ELF-1 (cell line): ENCODE measurements at regions not wholly inside any gene's neighbourhood (a gene's known extent, or its start where the extent isn't known, plus 50 kb on each side); places are given as distances from the start of the nearest gene placed in this dataset.
A peak's percentile ranks its signal among the peaks of the same experiment; 100 is the strongest.

ENCODE experiments used
- DNase-seq: peaks from one replicate; pipeline ENCODE4 v3.0.0-alpha.2; 2016; ENCODE audit warnings: low read depth, low spot score

- peak; percentile 40 for DNase-seq
Measured at GRCh38 chr1:239819756-239820250, 271.9 kb upstream of the FMN2 start.

GRCh38 chr1:239823852-239824251 lies 267.8 kb upstream of the FMN2 start:
- no peak for DNase-seq

GRCh38 chr1:239826211-239826610 lies 265.5 kb upstream of the FMN2 start:
- DNase-seq = no peak

GRCh38 chr1:239826736-239827135 lies 264.9 kb upstream of the FMN2 start:
- DNase-seq = no peak

- DNase-seq = no peak
Measured at GRCh38 chr1:239829535-239829934, 262.1 kb upstream of the FMN2 start.

- DNase-seq = no peak
Measured at GRCh38 chr1:239831577-239832355, 259.9 kb upstream of the FMN2 start.

GRCh38 chr1:239833723-239834122 lies 258.0 kb upstream of the FMN2 start:
- no peak for DNase-seq

GRCh38 chr1:239835946-239836440 lies 255.7 kb upstream of the FMN2 start:
- no peak for DNase-seq

- DNase-seq = no peak
Measured at GRCh38 chr1:239840336-239840735, 251.3 kb upstream of the FMN2 start.

- DNase-seq = no peak
Measured at GRCh38 chr1:239840790-239841189, 250.9 kb upstream of the FMN2 start.

- DNase-seq = no peak
Measured at GRCh38 chr1:239841631-239842030, 250.1 kb upstream of the FMN2 start.

- no peak for DNase-seq
Measured at GRCh38 chr1:239843541-239843940, 248.1 kb upstream of the FMN2 start.

- DNase-seq = no peak
Measured at GRCh38 chr1:239844833-239845232, 246.8 kb upstream of the FMN2 start.

GRCh38 chr1:239854922-239855321 lies 236.8 kb upstream of the FMN2 start:
- DNase-seq = no peak

- no peak for DNase-seq
Measured at GRCh38 chr1:239856067-239856466, 235.6 kb upstream of the FMN2 start.

- DNase-seq = no peak
Measured at GRCh38 chr1:239856924-239857323, 234.8 kb upstream of the FMN2 start.

GRCh38 chr1:239858057-239858456 lies 233.6 kb upstream of the FMN2 start:
- no peak for DNase-seq

- no peak for DNase-seq
Measured at GRCh38 chr1:239858529-239858928, 233.2 kb upstream of the FMN2 start.

- no peak for DNase-seq
Measured at GRCh38 chr1:239861985-239862384, 229.7 kb upstream of the FMN2 start.

GRCh38 chr1:239868058-239868832 lies 223.4 kb upstream of the FMN2 start:
- no peak for DNase-seq

- no peak for DNase-seq
Measured at GRCh38 chr1:239870194-239870593, 221.5 kb upstream of the FMN2 start.

- DNase-seq = no peak
Measured at GRCh38 chr1:239872626-239873025, 219.1 kb upstream of the FMN2 start.

- no peak for DNase-seq
Measured at GRCh38 chr1:239874831-239875230, 216.9 kb upstream of the FMN2 start.
